ENCODE measurements at regions not wholly inside any gene's neighbourhood (a gene's known extent, or its start where the extent isn't known, plus 50 kb on each side); places are given as distances from the start of the nearest gene placed in this dataset.

- DNase-seq (ENCODE audit: extremely low read depth in 1 of 11, low read depth in 9 of 11, low spot score in 4 of 11): no peak
Measured at GRCh38 chr7:132733860-132734259, 157.6 kb upstream of the PLXNA4 start.

GRCh38 chr7:132732321-132732865, 156.1 kb upstream of the PLXNA4 start:
- DNase-seq (ENCODE audit: extremely low read depth in 1 of 11, low read depth in 9 of 11, low spot score in 4 of 11): no peak

- no peak for DNase-seq (ENCODE audit: extremely low read depth in 1 of 11, low read depth in 9 of 11, low spot score in 4 of 11)
Measured at GRCh38 chr7:132730105-132730504, 153.8 kb upstream of the PLXNA4 start.

- no peak for DNase-seq (ENCODE audit: extremely low read depth in 1 of 11, low read depth in 9 of 11, low spot score in 4 of 11)
Measured at GRCh38 chr7:132723506-132724081, 147.3 kb upstream of the PLXNA4 start.

- no peak for DNase-seq (ENCODE audit: extremely low read depth in 1 of 11, low read depth in 9 of 11, low spot score in 4 of 11)
Measured at GRCh38 chr7:132720835-132721234, 144.6 kb upstream of the PLXNA4 start.

GRCh38 chr7:132713893-132714292, 137.6 kb upstream of the PLXNA4 start:
- no peak for DNase-seq (ENCODE audit: extremely low read depth in 1 of 11, low read depth in 9 of 11, low spot score in 4 of 11)

- DNase-seq (ENCODE audit: extremely low read depth in 1 of 11, low read depth in 9 of 11, low spot score in 4 of 11): no peak
Measured at GRCh38 chr7:132709971-132710567, 133.8 kb upstream of the PLXNA4 start.

GRCh38 chr7:132708470-132708869, 132.2 kb upstream of the PLXNA4 start:
- no peak for DNase-seq (ENCODE audit: extremely low read depth in 1 of 11, low read depth in 9 of 11, low spot score in 4 of 11)

- DNase-seq (ENCODE audit: extremely low read depth in 1 of 11, low read depth in 9 of 11, low spot score in 4 of 11): no peak
Measured at GRCh38 chr7:132705146-132705545, 128.9 kb upstream of the PLXNA4 start.

GRCh38 chr7:132703742-132704141, 127.5 kb upstream of the PLXNA4 start:
- DNase-seq (ENCODE audit: extremely low read depth in 1 of 11, low read depth in 9 of 11, low spot score in 4 of 11): no peak

GRCh38 chr7:132697003-132697402, 120.7 kb upstream of the PLXNA4 start:
- no peak for DNase-seq (ENCODE audit: extremely low read depth in 1 of 11, low read depth in 9 of 11, low spot score in 4 of 11)

GRCh38 chr7:132696332-132696731, 120.1 kb upstream of the PLXNA4 start:
- DNase-seq (ENCODE audit: extremely low read depth in 1 of 11, low read depth in 9 of 11, low spot score in 4 of 11): no peak

- DNase-seq (ENCODE audit: extremely low read depth in 1 of 11, low read depth in 9 of 11, low spot score in 4 of 11): no peak
Measured at GRCh38 chr7:132691201-132691600, 114.9 kb upstream of the PLXNA4 start.

GRCh38 chr7:132690174-132690573, 113.9 kb upstream of the PLXNA4 start:
- no peak for DNase-seq (ENCODE audit: extremely low read depth in 1 of 11, low read depth in 9 of 11, low spot score in 4 of 11)

- no peak for DNase-seq (ENCODE audit: extremely low read depth in 1 of 11, low read depth in 9 of 11, low spot score in 4 of 11)
Measured at GRCh38 chr7:132687981-132688383, 111.7 kb upstream of the PLXNA4 start.

GRCh38 chr7:132687016-132687415, 110.7 kb upstream of the PLXNA4 start:
- DNase-seq (ENCODE audit: extremely low read depth in 1 of 11, low read depth in 9 of 11, low spot score in 4 of 11): no peak

GRCh38 chr7:132685277-132685676, 109.0 kb upstream of the PLXNA4 start:
- DNase-seq (ENCODE audit: extremely low read depth in 1 of 11, low read depth in 9 of 11, low spot score in 4 of 11): no peak

- DNase-seq (ENCODE audit: extremely low read depth in 1 of 11, low read depth in 9 of 11, low spot score in 4 of 11): no peak
Measured at GRCh38 chr7:132683896-132684690, 107.8 kb upstream of the PLXNA4 start.

GRCh38 chr7:132681951-132682350, 105.7 kb upstream of the PLXNA4 start:
- DNase-seq (ENCODE audit: extremely low read depth in 1 of 11, low read depth in 9 of 11, low spot score in 4 of 11): no peak

GRCh38 chr7:132680590-132680989, 104.3 kb upstream of the PLXNA4 start:
- DNase-seq (ENCODE audit: extremely low read depth in 1 of 11, low read depth in 9 of 11, low spot score in 4 of 11): no peak
